Neural cell (in vitro differentiated cells): ENCODE measurements at regions not wholly inside any gene's neighbourhood (a gene's known extent, or its start where the extent isn't known, plus 50 kb on each side); places are given as distances from the start of the nearest gene placed in this dataset.

Experiments
- H2AFZ ChIP-seq: fragments of 200-600, 300-800 bp; sonication (generic), shearing (Covaris generic); 2 replicates; pipeline ENCODE4 v1.6.0; 2014; ENCODE audit warnings: low read depth, mild to moderate bottlenecking, antibody characterized with exemption, low read length, moderate library complexity
- H3F3A ChIP-seq: fragments of 200-600 bp; shearing (Covaris generic); 2 replicates; pipeline ENCODE4 v1.6.1; 2016; ENCODE audit warnings: mild to moderate bottlenecking, moderate library complexity, mixed read lengths, antibody characterized with exemption, low read length; ENCODE audit not compliant: insufficient read depth, poor library complexity, severe bottlenecking
- H3K27ac ChIP-seq: fragments of 200-600, 300-800 bp; sonication (generic), shearing (Covaris generic); 2 replicates; pipeline ENCODE4 v1.5.1; 2014; ENCODE audit warnings: mild to moderate bottlenecking, low read length, moderate library complexity
- H3K27me3 ChIP-seq: fragments of 300-800, 200-600 bp; sonication (generic), shearing (Covaris generic); 2 replicates; pipeline ENCODE4 v1.6.0; 2014; ENCODE audit warnings: mild to moderate bottlenecking, low read depth, low read length, moderate library complexity; ENCODE audit not compliant: insufficient read depth
- H3K36me3 ChIP-seq: fragments of 300-800, 200-600 bp; sonication (generic), shearing (Covaris generic); 2 replicates; pipeline ENCODE4 v1.5.1; 2014; ENCODE audit warnings: mild to moderate bottlenecking, antibody characterized with exemption, low read length, moderate library complexity; ENCODE audit not compliant: insufficient read depth
- H3K4me2 ChIP-seq: fragments of 300-800, 200-600 bp; sonication (generic), shearing (Covaris generic); 2 replicates; pipeline ENCODE4 v1.6.0; 2014; ENCODE audit warnings: mild to moderate bottlenecking, low read length
- H3K4me3 ChIP-seq: fragments of 300-800, 200-600 bp; sonication (generic), shearing (Covaris generic); 2 replicates; pipeline ENCODE4 v1.5.1; 2014; ENCODE audit warnings: mild to moderate bottlenecking, low read length, moderate library complexity
- H3K79me2 ChIP-seq: fragments of 200-600 bp; shearing (Covaris generic); replicated peaks from 2 replicates; pipeline ENCODE4 v1.6.0; 2014; ENCODE audit warnings: mild to moderate bottlenecking, low read length, moderate library complexity; ENCODE audit not compliant: insufficient read depth
- H3K9ac ChIP-seq: fragments of 300-800, 200-600 bp; sonication (generic), shearing (Covaris generic); 2 replicates; pipeline ENCODE4 v1.6.1; 2016; ENCODE audit warnings: mild to moderate bottlenecking, low read length, mixed read lengths
- H3K9me2 ChIP-seq: fragments of 200-600 bp; shearing (Covaris generic); 2 replicates; pipeline ENCODE4 v1.6.1; 2016; ENCODE audit warnings: mild to moderate bottlenecking, low read length, mixed read lengths; ENCODE audit not compliant: insufficient read depth
- H3K9me3 ChIP-seq: fragments of 200-600, 300-800 bp; sonication (generic), shearing (Covaris generic); 2 replicates; pipeline ENCODE4 v1.6.1; 2016; ENCODE audit warnings: mild to moderate bottlenecking, mixed run types, low read length, moderate library complexity, mixed read lengths
- H4K20me1 ChIP-seq: fragments of 200-600 bp; shearing (Covaris generic); 2 replicates; pipeline ENCODE4 v1.6.1; 2016; ENCODE audit warnings: mild to moderate bottlenecking, mixed run types; ENCODE audit not compliant: insufficient read depth
- EP300 ChIP-seq: fragments of 450-650 bp; conservative IDR thresholded peaks from 2 replicates; pipeline ENCODE4 v1.6.1; 2014; ENCODE audit warnings: antibody characterized with exemption, mild to moderate bottlenecking, moderate library complexity; ENCODE audit not compliant: poor library complexity, severe bottlenecking
- EZH2 ChIP-seq: fragments of 200-600, 300-800 bp; shearing (Covaris generic), sonication (generic); IDR thresholded peaks from 2 replicates; pipeline ENCODE4 v1.6.1; 2014; ENCODE audit warnings: antibody characterized with exemption, low read length, borderline replicate concordance, mild to moderate bottlenecking; ENCODE audit not compliant: insufficient read depth, poor library complexity, severe bottlenecking
- MXI1 ChIP-seq: fragments of 450-650 bp; conservative IDR thresholded peaks from 2 replicates; pipeline ENCODE4 v1.6.1; 2014; ENCODE audit warnings: antibody characterized with exemption, mild to moderate bottlenecking; ENCODE audit not compliant: poor library complexity, severe bottlenecking
- POLR2AphosphoS5 ChIP-seq: IDR thresholded peaks from 2 replicates; pipeline ENCODE4 v1.6.1; 2012
- RAD21 ChIP-seq: fragments of 450-650 bp; conservative IDR thresholded peaks from 2 replicates; pipeline ENCODE4 v1.6.1; 2014; ENCODE audit warnings: antibody characterized with exemption, mild to moderate bottlenecking, moderate library complexity
- SMC3 ChIP-seq: fragments of 450-650 bp; conservative IDR thresholded peaks from 2 replicates; pipeline ENCODE4 v1.6.1; 2014; ENCODE audit warnings: antibody characterized with exemption, mild to moderate bottlenecking, moderate library complexity; ENCODE audit not compliant: poor library complexity
- TAF1 ChIP-seq: IDR thresholded peaks from 2 replicates; pipeline ENCODE4 v1.6.1; 2012; ENCODE audit warnings: low read depth
- TF ChIP-seq, protein P1 (sequence below): fragments of 450-650 bp; IDR thresholded peaks from 2 replicates; pipeline ENCODE4 v1.5.1; 2014; ENCODE audit warnings: antibody characterized with exemption, mild to moderate bottlenecking, moderate library complexity; ENCODE audit not compliant: poor library complexity, severe bottlenecking
- TF ChIP-seq, protein P2 (sequence below): IDR thresholded peaks from 2 replicates; pipeline ENCODE4 v1.6.1; 2012; ENCODE audit warnings: borderline replicate concordance

DNA sequence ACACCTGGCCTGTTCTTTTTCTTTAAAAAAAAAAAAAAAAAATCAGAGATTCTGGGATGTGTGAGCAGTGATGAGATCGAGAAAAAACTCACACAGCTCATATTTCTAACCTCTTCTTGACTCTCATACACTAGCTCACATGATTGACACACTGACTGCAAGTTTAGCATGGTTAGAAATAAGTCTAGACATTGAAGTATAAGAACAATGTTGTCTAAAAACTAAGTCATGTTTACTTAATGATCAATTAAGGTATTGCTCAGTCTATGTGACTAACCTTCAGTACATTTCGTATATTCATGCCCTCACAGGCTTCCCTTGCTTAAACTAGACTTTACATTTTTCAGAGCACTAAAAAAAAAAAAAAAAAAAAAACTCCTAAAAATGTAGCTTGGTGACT, 775.1 kb downstream of the GATA3 start:
- Histone ChIP-seq H4K20me1 (no peaks in the 10 kb centered on the region), H3K27me3 (no peaks in the 10 kb centered on the region), H2AFZ (no peak overlapping the region), H3K4me3 (no peak overlapping the region), H3K9me2 (no peaks in the 10 kb centered on the region), H3F3A (no peaks in the 10 kb centered on the region), H3K36me3 (no peaks in the 10 kb centered on the region), H3K79me2 (no peaks in the 10 kb centered on the region), H3K9ac (no peak overlapping the region), H3K9me3 (no peaks in the 10 kb centered on the region), H3K4me2 (no peak overlapping the region), H3K27ac (no peak overlapping the region)
- TF ChIP-seq RAD21: no peak
- TF ChIP-seq POLR2AphosphoS5: no peak
- no peak for TF ChIP-seq TAF1
- no peak for TF ChIP-seq EP300
- TF ChIP-seq, protein P1, sequence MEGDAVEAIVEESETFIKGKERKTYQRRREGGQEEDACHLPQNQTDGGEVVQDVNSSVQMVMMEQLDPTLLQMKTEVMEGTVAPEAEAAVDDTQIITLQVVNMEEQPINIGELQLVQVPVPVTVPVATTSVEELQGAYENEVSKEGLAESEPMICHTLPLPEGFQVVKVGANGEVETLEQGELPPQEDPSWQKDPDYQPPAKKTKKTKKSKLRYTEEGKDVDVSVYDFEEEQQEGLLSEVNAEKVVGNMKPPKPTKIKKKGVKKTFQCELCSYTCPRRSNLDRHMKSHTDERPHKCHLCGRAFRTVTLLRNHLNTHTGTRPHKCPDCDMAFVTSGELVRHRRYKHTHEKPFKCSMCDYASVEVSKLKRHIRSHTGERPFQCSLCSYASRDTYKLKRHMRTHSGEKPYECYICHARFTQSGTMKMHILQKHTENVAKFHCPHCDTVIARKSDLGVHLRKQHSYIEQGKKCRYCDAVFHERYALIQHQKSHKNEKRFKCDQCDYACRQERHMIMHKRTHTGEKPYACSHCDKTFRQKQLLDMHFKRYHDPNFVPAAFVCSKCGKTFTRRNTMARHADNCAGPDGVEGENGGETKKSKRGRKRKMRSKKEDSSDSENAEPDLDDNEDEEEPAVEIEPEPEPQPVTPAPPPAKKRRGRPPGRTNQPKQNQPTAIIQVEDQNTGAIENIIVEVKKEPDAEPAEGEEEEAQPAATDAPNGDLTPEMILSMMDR: no peak
- TF ChIP-seq SMC3: no peak
- no peak for TF ChIP-seq MXI1
- TF ChIP-seq, protein P2, sequence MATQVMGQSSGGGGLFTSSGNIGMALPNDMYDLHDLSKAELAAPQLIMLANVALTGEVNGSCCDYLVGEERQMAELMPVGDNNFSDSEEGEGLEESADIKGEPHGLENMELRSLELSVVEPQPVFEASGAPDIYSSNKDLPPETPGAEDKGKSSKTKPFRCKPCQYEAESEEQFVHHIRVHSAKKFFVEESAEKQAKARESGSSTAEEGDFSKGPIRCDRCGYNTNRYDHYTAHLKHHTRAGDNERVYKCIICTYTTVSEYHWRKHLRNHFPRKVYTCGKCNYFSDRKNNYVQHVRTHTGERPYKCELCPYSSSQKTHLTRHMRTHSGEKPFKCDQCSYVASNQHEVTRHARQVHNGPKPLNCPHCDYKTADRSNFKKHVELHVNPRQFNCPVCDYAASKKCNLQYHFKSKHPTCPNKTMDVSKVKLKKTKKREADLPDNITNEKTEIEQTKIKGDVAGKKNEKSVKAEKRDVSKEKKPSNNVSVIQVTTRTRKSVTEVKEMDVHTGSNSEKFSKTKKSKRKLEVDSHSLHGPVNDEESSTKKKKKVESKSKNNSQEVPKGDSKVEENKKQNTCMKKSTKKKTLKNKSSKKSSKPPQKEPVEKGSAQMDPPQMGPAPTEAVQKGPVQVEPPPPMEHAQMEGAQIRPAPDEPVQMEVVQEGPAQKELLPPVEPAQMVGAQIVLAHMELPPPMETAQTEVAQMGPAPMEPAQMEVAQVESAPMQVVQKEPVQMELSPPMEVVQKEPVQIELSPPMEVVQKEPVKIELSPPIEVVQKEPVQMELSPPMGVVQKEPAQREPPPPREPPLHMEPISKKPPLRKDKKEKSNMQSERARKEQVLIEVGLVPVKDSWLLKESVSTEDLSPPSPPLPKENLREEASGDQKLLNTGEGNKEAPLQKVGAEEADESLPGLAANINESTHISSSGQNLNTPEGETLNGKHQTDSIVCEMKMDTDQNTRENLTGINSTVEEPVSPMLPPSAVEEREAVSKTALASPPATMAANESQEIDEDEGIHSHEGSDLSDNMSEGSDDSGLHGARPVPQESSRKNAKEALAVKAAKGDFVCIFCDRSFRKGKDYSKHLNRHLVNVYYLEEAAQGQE: no peak
- no peak for TF ChIP-seq EZH2

DNA sequence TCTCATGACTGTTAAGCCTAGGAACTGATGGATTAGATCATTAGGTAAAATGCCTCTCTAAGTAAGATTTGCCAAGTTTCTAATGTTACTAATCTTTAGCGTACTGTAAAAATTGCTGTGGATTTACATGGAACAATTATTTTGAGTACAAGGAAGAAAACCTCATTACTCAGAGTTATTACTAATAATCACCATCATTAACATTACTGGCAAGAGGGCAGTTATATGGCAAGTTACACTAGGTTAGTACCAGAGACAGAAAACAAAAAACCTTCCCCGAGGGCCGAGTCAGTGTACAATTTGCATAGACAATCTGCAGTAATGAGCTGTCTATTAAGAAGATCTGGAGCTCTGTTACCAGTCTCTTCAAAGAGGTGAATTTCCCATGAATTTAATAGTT, 775.6 kb downstream of the GATA3 start:
- H3K27ac ChIP-seq: no peak overlapping the region
- no peaks in the 10 kb centered on the region for H4K20me1 ChIP-seq
- no peak overlapping the region for H3K9ac ChIP-seq
- no peaks in the 10 kb centered on the region for H3K9me3 ChIP-seq
- H2AFZ ChIP-seq: no peak overlapping the region
- no peaks in the 10 kb centered on the region for H3F3A ChIP-seq
- H3K9me2 ChIP-seq: no peaks in the 10 kb centered on the region
- no peaks in the 10 kb centered on the region for H3K79me2 ChIP-seq
- no peak overlapping the region for H3K4me2 ChIP-seq
- TF ChIP-seq, protein P1: no peak
- TF ChIP-seq SMC3 (no peak), MXI1 (no peak), RAD21 (no peak)
- TF ChIP-seq, protein P2: no peak
- H3K27me3 ChIP-seq: no peaks in the 10 kb centered on the region
- no peaks in the 10 kb centered on the region for H3K36me3 ChIP-seq
- no peak overlapping the region for H3K4me3 ChIP-seq
